ENCODE measurements at regions not wholly inside any gene's neighbourhood (a gene's known extent, or its start where the extent isn't known, plus 50 kb on each side); places are given as distances from the start of the nearest gene placed in this dataset.
"Not testable (repeated sequence)": the region's sequence is repeated elsewhere in the genome, so short reads cannot be mapped to it uniquely, and the experiment has no call there.

DNA sequence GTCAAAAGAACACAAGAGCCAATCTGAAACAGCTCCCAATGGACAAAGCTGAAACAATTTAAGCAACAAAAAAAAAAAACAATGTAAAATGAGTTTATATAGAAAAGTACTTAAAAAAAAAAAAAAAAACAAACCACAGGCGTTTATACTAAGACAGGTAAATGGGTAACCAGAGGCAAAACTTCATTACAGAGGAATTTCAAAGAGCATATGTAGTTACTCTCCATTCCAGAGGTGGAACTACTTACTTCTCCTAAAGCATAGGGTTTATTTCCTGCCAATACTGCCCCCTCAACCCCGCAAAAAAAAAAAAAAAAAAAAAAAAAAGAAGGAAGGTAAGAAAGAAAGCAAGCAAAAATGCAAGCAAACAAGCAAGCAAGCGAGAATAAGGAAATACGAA, 132.9 kb downstream of the LIG4 start:
- DNase-seq (ENCODE audit: low read depth in 3 of 3) = no peak

DNA sequence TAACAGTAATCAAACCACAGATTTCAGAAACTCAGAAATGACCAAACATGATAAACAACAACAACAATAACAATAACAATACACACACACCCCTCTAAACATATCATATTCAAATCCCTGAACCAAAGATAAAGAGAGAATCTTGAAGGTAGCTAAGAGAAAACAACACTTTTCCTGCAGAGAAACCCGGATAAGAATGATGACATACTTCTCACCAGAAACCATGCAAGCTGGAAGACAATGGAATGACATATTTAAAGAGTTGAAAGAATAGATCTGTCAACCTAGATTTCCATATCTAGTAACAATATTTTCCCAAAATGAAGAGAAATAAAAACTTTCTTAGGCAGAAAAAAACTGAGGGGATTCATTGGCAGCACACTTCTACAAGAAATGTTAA, 138.1 kb downstream of the LIG4 start:
- no peak for DNase-seq (ENCODE audit: low read depth in 3 of 3)

DNA sequence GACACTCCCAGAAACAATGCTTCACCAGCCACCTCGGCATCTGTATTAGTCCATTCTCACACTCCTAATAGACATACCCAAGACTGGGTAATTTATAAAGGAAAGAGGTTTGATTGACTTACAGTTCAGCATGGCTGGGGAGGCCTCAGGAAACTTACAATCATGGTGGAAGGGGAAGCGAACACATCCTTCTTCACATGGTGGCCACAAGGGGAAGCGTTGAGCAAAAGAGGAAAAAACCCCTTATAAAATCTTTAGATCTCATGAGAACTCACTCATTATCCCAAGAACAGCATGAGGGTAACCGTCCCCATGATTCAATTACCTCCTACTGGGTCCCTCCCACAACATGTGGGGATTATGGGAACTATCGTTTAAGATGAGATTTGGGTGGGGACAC, 140.9 kb downstream of the LIG4 start:
- DNase-seq (ENCODE audit: low read depth in 3 of 3) = not testable (repeated sequence)

DNA sequence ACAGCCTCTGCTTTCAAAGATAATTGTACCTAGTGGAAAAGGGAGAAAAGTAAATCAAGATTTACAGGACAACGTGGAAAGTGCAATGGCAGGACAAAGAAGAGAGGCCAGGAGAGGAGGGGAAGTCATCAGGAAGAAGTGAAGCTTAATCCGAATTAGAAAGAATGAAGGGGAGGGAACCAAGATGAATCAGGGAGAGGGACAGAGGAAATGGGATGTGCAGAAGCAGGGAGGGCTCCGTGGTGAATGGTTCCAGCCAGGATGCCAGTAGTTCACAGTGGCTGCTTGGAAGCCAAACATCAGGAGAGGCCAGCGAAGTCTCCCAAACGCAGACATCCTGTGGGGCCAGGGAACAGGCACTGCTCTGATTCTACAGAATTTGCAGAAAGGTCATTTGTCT, 144.4 kb downstream of the LIG4 start:
- DNase-seq (ENCODE audit: low read depth in 3 of 3) = no peak

DNA sequence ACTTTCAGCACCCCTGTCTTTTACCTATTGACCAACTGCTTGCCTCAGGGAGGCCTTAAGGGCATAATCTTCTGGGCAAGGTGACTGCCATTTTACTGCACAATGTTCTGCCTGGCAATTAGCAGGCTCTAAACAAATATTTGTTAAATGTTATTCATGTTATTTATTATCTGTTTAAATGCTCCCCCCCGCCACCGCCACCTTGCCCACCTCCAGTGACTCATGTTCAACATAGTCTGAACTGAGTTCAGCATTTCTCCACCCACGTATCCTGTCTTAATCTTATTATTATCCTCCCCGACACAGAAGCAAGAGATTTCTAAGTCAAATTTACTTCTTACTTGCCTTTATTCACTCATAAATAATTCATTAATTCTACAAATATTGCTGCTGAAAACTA, 144.8 kb downstream of the LIG4 start:
- DNase-seq (ENCODE audit: low read depth in 3 of 3) = no peak

DNA sequence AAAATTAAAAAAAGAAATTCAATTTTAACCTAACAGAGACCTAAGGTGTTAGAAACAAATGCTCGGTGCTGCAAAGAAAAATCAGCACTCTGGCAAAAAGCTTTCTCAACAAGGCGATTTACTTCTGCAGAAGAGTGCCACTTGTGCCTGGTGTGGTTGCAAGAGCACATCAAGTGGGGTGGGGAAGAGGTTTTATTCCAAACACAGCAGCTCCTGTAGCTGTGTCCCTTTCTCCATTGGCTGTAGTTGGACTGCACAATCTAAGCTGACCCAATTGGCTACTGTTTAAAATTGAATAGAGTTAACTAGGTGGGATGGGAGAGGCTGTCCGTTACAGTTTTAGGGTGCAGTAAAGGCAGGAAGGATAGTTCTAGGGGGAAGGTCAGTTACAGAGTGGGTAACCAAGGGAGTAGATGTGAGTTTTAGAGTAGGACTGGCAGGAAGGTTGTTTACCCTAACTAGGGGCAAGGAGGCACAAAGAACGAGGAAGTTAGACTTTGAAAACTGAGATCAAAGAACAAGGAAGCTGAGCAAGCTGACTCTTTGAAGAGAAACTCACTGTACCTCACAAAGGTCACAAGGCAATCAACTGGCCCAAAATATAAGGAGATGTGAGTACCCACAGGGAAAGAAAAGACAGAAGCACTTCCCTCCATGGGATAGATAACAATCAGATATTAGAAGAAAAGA, 145.7 kb downstream of the LIG4 start:
- no peak for DNase-seq (ENCODE audit: low read depth in 3 of 3)

DNA sequence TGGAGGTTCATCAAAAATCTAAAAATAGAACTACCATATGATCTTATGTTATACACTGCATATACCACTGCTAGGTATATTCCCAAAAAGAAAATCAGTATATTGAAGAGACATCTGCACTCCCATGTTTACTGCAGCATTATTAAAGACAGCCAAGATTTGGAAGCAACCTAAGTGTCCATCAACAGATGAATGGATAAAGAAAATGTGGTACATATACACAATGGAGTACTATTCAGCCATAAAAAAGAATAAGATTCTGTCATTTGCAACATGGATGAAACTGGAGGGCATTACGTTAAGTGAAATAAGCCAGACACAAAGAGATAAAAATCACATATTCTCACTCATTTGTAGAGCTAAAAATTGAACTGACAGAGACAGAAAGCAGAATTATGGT, 151.0 kb downstream of the LIG4 start:
- DNase-seq (ENCODE audit: low read depth in 3 of 3) = not testable (repeated sequence)

DNA sequence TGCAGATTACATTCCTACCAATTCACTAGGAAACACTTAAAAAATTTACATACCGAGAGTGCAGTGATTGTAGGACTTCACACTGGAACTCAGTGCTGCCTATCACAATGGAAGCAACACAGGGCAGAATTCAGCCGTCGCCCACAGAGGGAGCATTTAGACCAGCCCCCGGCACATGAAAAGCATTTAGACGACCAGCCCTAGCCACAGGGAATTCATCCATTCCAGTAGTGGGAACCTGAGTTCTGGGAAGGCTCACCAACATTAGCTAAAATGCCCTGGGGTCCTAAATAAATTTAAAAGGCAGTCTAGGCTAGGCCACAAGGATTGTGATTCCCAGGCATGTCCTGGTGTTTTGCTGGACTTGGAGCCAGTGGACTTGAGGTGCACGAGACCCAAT, 155.2 kb downstream of the LIG4 start:
- no peak for DNase-seq (ENCODE audit: low read depth in 3 of 3)

DNA sequence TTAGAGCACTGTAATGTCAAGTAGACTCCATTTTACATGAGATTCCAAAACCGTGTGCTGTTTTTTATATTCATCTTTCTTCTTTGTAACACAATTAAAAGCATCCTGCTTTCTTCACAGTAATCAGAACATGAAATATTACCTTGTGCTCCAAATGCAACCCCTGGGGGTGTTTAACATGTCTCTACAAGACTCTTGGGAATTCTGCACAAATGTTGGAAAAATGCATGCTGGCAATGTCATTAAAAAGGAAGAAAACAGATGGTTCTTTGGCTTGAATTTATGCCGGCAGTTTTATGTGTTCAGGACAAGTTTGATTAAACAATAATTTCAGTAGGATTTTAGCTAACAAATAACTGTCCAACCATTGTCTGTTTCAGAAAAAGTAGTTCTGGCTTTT, 159.1 kb downstream of the LIG4 start:
- no peak for DNase-seq (ENCODE audit: low read depth in 3 of 3)

DNA sequence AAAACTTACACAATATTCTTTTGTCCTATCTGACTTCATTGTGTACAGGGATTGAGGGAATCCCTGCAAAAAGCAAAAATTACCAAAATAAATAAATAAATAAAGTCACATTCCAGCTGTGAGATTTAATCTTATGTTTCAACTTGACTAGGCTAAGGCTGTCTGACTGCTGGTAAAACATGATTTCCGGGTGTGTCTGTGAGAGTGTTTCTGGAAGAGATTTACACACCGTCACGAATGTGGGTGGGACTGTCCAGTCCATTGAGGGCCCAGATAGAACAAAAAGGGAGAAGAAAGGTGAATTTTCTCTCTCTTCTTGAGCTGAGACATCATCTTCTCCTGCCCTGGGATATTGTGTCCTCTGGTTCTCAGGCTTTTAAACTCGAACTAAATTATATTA, 166.1 kb downstream of the LIG4 start:
- no peak for DNase-seq (ENCODE audit: low read depth in 3 of 3)

DNA sequence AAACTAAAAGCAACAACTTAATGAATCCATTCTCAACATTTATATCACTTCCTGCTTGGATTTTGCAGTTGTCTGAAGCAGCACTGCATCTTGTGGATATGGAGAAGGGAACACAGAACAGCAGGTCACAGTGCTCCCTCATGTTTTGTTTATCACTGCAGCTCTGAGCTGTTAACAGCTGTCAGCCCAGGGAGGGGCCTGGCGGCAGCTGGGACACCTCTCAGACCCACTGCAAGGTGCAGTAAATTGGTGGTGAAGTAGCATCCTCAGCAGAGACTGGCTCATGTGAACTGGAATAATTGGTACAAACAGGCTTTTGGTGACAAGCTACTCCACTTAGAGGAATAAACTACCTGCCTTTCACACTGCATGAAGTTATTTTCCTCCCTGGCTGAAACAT, 170.4 kb downstream of the LIG4 start:
- no peak for DNase-seq (ENCODE audit: low read depth in 3 of 3)

DNA sequence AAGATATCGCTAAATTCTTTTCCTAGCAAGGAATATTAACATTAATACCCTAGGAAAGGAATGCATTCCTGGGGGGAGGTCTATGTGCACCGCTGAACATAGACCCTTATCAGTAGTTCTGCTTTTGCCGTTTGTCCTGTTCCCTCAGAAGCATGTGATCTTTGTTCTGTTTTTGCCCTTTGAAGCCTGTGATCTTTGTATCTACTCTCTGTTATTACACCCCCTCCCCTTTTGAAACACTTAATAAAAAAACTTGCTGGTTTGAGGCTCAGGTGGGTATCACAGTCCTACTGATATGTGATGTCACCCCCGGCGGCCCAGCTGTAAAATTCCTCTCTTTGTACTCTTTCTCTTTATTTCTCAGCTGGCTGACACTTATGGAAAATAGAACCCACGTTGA, 172.5 kb downstream of the LIG4 start:
- DNase-seq (ENCODE audit: low read depth in 3 of 3) = not testable (repeated sequence)

DNA sequence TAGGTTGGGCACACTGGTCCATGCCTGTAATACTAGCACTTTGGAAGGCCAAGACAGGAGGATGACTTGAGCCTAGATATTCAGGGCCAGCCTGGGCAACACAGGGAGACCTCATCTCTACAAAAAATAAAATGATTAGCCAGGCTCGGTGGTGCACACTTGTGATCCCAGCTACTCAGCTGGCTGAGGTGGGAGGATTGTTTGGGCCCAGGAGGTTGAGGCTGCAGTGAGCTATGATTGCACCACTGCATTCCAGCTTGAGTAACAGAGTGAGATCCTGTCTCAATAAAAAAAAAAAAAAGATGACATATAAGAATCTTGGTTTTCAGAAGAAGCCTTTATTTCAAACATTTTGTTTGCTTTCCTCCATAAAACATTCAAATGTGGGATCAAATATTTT, 178.0 kb downstream of the LIG4 start:
- DNase-seq (ENCODE audit: low read depth in 3 of 3) = no peak

DNA sequence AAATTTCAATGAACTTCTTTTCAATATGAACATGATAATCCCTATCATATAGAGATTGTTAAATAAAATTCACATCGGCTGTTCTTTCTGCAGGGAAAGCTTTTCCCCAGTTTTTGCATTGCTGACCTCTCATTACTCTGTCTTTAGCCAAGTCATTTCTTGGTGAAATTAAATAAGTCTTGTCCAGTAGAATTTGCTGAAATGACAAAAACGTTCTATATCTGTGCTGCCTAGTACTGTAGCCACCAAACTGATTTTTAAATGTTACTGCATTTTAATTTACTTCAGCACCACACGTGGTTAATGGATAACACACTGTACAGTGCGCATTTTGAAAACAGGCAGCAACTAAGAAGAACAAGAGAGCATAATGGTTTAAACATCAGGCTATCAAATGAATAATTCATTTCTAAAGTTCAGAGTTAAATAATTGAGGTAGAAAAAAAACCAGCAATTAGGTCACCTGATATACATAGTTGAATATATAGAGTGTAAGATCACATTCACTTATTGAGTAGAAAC, 178.9 kb downstream of the LIG4 start:
- no peak for DNase-seq (ENCODE audit: low read depth in 3 of 3)

DNA sequence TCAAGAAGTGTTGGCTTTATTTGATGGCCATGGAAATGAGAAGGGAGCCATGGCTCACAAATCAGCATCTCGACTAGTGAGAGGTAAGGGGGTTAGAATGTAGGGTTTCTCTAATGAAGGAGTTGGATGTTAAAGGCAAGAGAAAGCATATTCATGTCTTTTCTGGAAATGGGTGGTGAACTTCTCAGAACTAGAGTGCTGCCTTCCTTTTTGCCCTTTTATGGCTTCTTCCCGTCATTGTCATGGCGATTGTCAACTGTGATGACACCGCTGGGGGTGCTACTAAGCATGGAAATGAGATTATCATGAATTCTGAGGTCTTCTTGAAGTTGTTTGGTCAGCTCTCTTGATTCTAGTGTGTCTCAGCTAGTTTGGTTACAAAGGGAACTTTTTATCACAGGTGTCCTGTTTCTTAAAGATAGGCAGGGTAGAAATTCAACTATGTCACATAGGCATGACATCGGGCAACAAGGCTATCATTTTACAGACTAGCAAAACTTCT, 180.4 kb downstream of the LIG4 start:
- no peak for DNase-seq (ENCODE audit: low read depth in 3 of 3)

DNA sequence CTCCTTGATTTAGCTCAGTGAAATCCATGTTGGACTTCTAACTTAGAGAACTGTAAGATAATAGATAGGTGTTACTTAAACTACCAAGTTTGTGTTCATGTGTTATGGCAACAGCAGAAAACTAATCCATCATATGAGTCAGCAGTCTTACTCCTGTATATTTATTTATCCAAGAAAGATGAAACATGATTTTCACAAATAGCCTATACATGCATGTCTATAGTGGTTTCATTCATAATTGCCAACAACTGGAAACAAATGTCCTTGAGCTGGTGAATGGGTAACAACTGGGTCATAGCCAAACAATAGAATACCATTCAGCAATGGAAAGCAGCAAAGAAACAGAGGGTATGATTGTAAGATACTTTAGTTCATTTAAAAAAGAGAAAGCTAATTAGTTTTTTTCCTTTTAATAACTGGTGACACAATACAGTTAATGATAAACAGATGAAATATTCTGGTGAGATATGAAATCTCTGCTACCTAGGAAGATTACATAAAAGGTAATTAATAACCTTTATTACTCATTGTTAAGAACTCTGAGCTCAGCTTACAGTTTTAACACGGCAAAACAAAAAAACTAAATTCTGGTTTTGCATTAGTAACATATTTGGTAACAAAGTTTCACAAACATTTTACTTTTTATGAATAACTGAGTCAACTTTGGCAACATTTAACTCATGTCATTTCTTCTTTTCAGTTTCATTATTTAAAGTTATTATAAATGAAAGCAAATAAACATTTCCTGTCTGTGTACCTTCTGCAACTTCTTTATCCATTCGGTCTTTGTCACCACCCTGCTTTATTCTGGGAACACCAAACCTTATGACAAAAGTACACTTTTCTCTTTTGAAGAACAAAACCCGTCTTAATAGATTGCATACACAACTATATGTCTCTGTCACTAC, 181.3 kb downstream of the LIG4 start:
- no peak for DNase-seq (ENCODE audit: low read depth in 3 of 3)

DNA sequence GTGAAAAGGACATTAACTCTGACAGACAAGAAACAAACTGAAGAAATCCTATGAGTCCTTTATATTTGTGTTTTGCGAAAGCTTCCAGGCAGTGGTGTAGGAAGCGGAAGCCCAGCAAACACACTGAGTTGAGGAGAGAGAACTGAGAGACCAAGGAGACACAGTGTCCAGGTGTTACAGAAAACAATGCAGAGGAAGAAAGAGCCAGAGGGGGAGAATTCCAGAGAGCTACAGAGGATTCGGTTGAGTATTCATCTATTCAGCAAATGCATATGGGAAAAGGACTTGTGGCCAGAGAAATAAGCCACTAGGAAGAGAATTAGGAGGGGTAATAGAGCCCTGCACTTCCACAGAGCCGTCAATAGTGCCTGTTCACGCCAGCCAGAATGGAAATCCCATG, 183.5 kb downstream of the LIG4 start:
- no peak for DNase-seq (ENCODE audit: low read depth in 3 of 3)

DNA sequence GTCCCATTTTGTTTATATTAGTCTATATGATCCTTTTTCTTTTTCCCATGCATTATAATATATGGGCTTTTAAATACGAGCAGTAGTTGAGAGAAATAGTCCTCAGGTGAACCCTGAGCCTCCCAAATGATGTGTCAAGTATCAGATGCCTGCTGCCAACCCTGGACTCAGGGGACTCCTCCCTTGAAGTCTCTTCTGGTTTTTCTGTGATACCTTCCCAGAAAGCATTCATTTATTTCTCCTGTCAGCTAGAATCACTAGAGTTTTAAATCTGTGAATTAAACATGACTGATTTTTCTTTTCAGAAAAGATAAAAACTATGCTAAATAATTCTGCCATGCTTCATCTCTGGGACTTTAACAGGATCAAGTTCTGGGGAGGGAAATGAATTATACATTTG, 184.6 kb downstream of the LIG4 start:
- DNase-seq (ENCODE audit: low read depth in 3 of 3) = no peak

DNA sequence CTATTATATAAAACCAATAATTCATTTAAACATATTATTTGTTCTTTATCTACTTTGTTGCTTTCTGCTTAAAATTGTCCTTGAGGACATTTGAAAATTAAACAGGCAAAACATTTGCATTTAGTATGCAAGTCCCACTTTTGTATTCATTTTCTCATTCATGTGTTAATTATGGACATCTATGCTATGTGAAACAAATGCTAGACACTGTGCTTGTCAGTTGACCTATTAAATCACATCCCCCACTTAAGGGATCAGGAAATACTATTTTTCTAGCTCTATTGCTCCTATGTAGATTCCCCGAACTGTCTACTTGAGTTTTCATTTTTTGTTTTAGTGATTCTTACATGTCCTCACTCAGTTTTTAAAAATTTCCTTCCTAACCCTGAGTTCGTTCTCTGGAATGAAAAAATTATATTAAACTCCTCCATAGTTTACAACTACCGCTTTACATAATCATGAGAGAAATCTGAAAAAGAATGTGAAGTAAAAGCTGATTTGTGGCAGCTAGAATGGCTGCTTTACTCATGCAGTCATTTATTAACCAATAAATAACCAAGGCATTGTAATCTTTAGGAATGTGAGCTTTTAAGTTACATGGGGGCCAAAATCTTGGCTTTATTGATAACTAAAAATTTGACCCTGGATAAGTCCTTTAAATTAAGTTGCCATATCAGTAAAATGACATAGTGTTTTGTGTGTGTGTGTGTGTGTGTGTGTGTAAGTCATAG, 188.5 kb downstream of the LIG4 start:
- DNase-seq (ENCODE audit: low read depth in 3 of 3) = no peak

DNA sequence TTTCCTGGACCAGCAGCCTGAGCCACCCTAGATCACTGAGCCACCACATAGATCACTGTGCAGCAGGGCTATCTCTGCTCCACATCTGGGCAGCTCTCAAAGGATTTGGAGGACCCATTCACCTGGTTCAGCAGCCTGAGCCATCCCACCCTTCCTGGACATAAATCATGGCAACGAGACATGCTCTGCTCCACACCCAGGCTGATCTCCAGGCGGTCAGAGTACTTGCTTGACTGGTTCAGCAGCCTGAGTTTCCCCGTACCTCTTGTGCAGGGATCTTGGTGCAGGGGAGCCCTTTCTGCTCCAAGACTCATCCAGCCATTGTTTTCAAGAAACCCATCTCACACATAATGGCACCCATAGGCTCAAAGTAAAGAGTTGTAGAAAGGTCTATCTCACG, 195.3 kb downstream of the LIG4 start:
- no peak for DNase-seq (ENCODE audit: low read depth in 3 of 3)

DNA sequence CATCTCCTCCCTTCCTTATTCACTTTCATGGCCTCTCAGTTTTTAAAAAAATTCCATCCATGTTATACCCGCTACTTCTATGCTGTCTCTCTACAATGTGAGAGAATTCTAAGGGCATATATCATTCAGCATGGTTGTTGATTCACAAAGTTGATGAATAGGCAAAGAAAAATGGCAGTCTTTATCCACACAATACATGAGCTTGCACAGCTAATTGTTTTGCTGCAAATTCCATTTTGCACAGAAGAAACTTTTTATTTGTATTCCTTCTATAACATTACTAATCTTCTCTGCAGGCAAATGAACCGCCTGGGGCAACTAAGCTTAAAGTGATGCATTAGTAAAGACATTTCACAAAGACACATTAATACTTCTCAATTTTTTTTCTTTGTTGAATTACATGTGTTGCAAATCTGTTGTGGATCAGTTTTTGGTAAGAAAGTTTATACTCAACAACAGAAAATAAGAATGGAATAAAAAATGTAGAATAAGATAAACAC, 196.9 kb downstream of the LIG4 start:
- DNase-seq (ENCODE audit: low read depth in 3 of 3) = no peak

DNA sequence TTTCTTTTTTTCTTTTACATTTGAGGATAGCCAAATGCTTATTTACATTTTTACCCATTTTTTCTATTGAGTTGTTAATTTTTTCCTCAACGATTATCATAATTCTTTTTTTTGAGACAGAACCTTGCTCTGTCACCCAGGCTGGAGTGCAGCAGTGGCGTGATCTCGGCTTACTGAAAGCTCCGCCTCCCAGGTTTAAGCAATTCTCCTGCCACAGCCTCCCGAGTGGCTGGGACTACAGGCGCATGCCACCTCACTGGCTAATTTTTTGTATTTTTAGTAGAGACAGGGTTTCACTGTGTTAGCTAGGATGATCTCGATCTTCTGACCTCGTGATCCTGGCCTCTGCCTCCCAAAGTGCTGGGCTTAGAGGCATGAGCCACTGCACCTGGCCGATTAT, 208.7 kb downstream of the LIG4 start:
- no peak for DNase-seq (ENCODE audit: low read depth in 3 of 3)
